OCI-LY1 (cell line): ENCODE measurements at regions not wholly inside any gene's neighbourhood (a gene's known extent, or its start where the extent isn't known, plus 50 kb on each side); places are given as distances from the start of the nearest gene placed in this dataset.

Source experiments
- H2AFZ ChIP-seq: fragments of 200-600 bp; sonication (generic), shearing (Covaris generic); 2 replicates; pipeline ENCODE4 v1.6.0; 2014; ENCODE audit warnings: antibody characterized with exemption, mild to moderate bottlenecking, low read length
- H3F3A ChIP-seq: fragments of 200-600 bp; sonication (generic), shearing (Covaris generic); 2 replicates; pipeline ENCODE4 v1.6.0; 2014; ENCODE audit warnings: mild to moderate bottlenecking, antibody characterized with exemption, low read length, moderate library complexity; ENCODE audit not compliant: insufficient read depth
- H3K27ac ChIP-seq: fragments of 200-600 bp; sonication (generic); 2 replicates; pipeline ENCODE4 v1.5.1; 2014; ENCODE audit warnings: low read length, mixed run types, mild to moderate bottlenecking, low read depth; ENCODE audit not compliant: poor library complexity, severe bottlenecking
- H3K27me3 ChIP-seq: fragments of 200-600 bp; sonication (generic); 2 replicates; pipeline ENCODE4 v1.6.0; 2014; ENCODE audit warnings: antibody characterized with exemption, mild to moderate bottlenecking, low read length, moderate library complexity; ENCODE audit not compliant: insufficient read depth
- H3K36me3 ChIP-seq: fragments of 200-600 bp; sonication (generic); 2 replicates; pipeline ENCODE4 v1.6.1; 2014; ENCODE audit warnings: mild to moderate bottlenecking, antibody characterized with exemption, low read length, moderate library complexity, mixed read lengths; ENCODE audit not compliant: insufficient read depth
- H3K4me1 ChIP-seq: fragments of 200-600 bp; sonication (generic); 2 replicates; pipeline ENCODE4 v1.5.1; 2014; ENCODE audit warnings: mild to moderate bottlenecking, low read length, moderate library complexity; ENCODE audit not compliant: insufficient read depth, severe bottlenecking
- H3K4me2 ChIP-seq: fragments of 200-600 bp; sonication (generic), shearing (Covaris generic); 2 replicates; pipeline ENCODE4 v1.6.1; 2014; ENCODE audit warnings: low read length
- H3K4me3 ChIP-seq: fragments of 200-600 bp; sonication (generic); 2 replicates; pipeline ENCODE4 v1.5.1; 2014; ENCODE audit warnings: low read length, low read depth, mild to moderate bottlenecking, mixed read lengths; ENCODE audit not compliant: poor library complexity, severe bottlenecking
- H3K79me2 ChIP-seq: fragments of 200-600 bp; shearing (Covaris generic); 2 replicates; pipeline ENCODE4 v1.6.1; 2016; ENCODE audit warnings: mixed run types, low read length, mixed read lengths; ENCODE audit not compliant: insufficient read depth
- H3K9ac ChIP-seq: fragments of 200-600 bp; sonication (generic), shearing (Covaris generic); 2 replicates; pipeline ENCODE4 v1.6.1; 2014; ENCODE audit warnings: mild to moderate bottlenecking, low read length, mixed read lengths
- H3K9me2 ChIP-seq: fragments of 200-600 bp; sonication (generic), shearing (Covaris generic); 2 replicates; pipeline ENCODE4 v1.6.1; 2014; ENCODE audit warnings: low read depth, mild to moderate bottlenecking, low read length, mixed read lengths
- H3K9me3 ChIP-seq: fragments of 200-600 bp; shearing (Covaris generic); 2 replicates; pipeline ENCODE4 v1.6.1; 2014; ENCODE audit warnings: low read length, mixed read lengths
- H4K20me1 ChIP-seq: fragments of 200-600 bp; sonication (generic), shearing (Covaris generic); 2 replicates; pipeline ENCODE4 v1.6.0; 2016; ENCODE audit warnings: mild to moderate bottlenecking, low read length; ENCODE audit not compliant: insufficient read depth
- CTCF ChIP-seq: fragments of 200-600 bp; sonication (generic), shearing (Covaris generic); IDR thresholded peaks from 2 replicates; pipeline ENCODE4 v1.5.1; 2017; ENCODE audit warnings: mild to moderate bottlenecking, antibody characterized with exemption, low read length, moderate library complexity, mixed read lengths
- EZH2 ChIP-seq: fragments of 200-600 bp; sonication (generic), shearing (Covaris generic); IDR thresholded peaks from 2 replicates; pipeline ENCODE4 v1.8.0; 2017; ENCODE audit warnings: borderline replicate concordance, mixed run types, mild to moderate bottlenecking, antibody characterized with exemption, low read length, moderate library complexity, mixed read lengths

GRCh38 chr1:163796394-163796821, 474.7 kb downstream of the NUF2 start:
- TF ChIP-seq CTCF (no peak), EZH2 (no peak)
- no peak overlapping the region for H3K27ac ChIP-seq
- no peak overlapping the region for H3K4me2 ChIP-seq
- no peak overlapping the region for H3K4me3 ChIP-seq
- no peaks in the 10 kb centered on the region for H3K9me2 ChIP-seq
- H4K20me1 ChIP-seq, result no peaks in the 10 kb centered on the region
- H3F3A ChIP-seq, result no peaks in the 10 kb centered on the region
- H3K27me3 ChIP-seq, result no peaks in the 10 kb centered on the region
- H3K79me2 ChIP-seq, result no peaks in the 10 kb centered on the region
- H3K9ac ChIP-seq, result no peak overlapping the region
- H3K36me3 ChIP-seq, result no peaks in the 10 kb centered on the region
- H2AFZ ChIP-seq, result no peak overlapping the region
- H3K9me3 ChIP-seq, result no peaks in the 10 kb centered on the region
- no peaks in the 10 kb centered on the region for H3K4me1 ChIP-seq

GRCh38 chr1:163797816-163798215, 476.1 kb downstream of the NUF2 start:
- H4K20me1 ChIP-seq, result no peaks in the 10 kb centered on the region
- H3K4me2 ChIP-seq, result no peak overlapping the region
- no peak for TF ChIP-seq EZH2
- TF ChIP-seq CTCF, result no peak
- no peak overlapping the region for H3K9ac ChIP-seq
- no peaks in the 10 kb centered on the region for H3K79me2 ChIP-seq
- H3K4me3 ChIP-seq, result no peak overlapping the region
- no peaks in the 10 kb centered on the region for H3K36me3 ChIP-seq
- H3F3A ChIP-seq, result no peaks in the 10 kb centered on the region
- no peaks in the 10 kb centered on the region for H3K9me2 ChIP-seq
- H3K27me3 ChIP-seq, result no peaks in the 10 kb centered on the region
- no peak overlapping the region for H2AFZ ChIP-seq
- H3K27ac ChIP-seq, result no peak overlapping the region
- H3K9me3 ChIP-seq, result no peaks in the 10 kb centered on the region
- no peaks in the 10 kb centered on the region for H3K4me1 ChIP-seq

- Histone ChIP-seq H3K4me2 (no peak overlapping the region), H2AFZ (no peak overlapping the region), H3K4me1 (no peaks in the 10 kb centered on the region), H3K4me3 (no peak overlapping the region), H3K27me3 (no peaks in the 10 kb centered on the region), H3K9ac (no peak overlapping the region), H4K20me1 (no peaks in the 10 kb centered on the region), H3K36me3 (no peaks in the 10 kb centered on the region), H3K9me3 (no peaks in the 10 kb centered on the region), H3K27ac (no peak overlapping the region), H3K9me2 (no peaks in the 10 kb centered on the region), H3F3A (no peaks in the 10 kb centered on the region), H3K79me2 (no peaks in the 10 kb centered on the region)
- TF ChIP-seq EZH2, result no peak
- no peak for TF ChIP-seq CTCF
Observed at GRCh38 chr1:163799190-163799805, 477.5 kb downstream of the NUF2 start.
